ENCODE measurements at regions not wholly inside any gene's neighbourhood (a gene's known extent, or its start where the extent isn't known, plus 50 kb on each side); places are given as distances from the start of the nearest gene placed in this dataset.
A peak's percentile ranks its signal among the peaks of the same experiment; 100 is the strongest.

DNA sequence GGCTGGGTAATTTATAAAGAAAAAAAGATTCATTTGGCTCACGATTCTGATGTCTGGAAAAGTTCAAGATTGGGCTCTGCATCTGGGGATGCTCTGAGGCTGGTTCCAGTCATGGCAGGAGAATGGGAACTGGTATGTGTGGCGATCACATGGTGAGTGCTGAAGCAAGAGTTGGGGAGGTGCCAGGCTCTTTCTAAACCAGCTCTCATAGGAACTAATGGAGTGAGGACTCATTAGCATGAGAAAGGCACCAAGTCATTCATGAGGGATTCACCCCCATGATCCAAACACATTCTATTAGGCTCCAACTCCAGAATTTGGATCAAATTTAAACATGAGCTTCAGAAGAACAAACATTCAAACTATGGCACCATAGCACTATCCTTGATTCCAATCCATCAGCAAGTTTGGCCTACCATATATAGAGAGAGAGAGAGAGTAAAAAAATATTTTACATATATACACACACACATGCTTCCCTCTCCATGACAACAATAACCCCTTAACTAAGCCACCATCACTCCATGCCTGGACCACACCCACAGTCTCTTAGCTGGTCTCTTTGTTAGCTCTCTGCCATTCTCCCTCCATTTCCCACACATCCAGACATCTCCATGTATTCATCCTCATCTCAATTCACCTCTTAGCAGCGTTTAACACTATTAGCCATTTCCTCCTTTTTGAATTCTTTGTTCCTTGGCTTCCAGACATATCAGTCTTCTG, 57.9 kb downstream of the NPY start:
- no peak for DNase-seq

DNA sequence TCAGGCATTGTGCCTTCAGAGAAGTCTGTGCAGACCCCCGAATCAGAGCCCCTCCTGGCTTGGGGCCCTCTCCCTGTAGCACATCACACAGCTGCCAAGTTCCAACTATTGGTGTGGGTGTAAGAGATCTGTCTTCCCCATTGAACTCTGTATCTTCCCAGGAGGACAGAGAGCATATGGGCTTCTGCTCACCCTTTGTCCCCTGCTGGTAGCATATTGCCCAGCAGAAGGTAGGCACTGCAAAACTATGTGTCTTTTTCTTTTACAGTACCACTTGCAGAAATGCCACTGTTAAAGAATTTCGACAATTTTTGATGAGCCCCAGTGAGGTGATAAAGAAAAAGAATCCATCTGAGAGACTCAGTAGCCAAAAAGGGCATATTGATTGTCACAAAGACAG, 59.6 kb downstream of the NPY start:
- DNase-seq = peak; percentile 22

DNA sequence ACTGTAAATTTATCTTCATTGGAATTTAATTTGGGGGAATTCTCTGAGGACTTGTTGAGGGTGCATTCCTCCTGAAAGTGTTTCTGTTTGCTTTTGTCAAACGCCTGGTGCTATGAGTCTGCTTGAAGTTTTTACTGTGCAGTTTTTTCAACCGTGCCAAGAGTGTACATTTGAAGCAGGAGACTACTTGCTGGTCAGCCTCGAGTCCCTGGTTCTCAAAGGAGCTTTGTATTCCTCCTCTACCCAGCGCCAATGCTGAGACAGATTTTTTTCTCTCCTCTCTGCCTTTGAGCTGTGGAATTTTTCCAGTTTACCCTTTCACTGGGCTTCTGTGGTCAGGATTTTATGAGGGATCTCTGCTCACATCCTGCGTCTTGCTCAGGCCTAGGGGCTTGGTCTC, 62.1 kb downstream of the NPY start:
- DNase-seq = no peak

DNA sequence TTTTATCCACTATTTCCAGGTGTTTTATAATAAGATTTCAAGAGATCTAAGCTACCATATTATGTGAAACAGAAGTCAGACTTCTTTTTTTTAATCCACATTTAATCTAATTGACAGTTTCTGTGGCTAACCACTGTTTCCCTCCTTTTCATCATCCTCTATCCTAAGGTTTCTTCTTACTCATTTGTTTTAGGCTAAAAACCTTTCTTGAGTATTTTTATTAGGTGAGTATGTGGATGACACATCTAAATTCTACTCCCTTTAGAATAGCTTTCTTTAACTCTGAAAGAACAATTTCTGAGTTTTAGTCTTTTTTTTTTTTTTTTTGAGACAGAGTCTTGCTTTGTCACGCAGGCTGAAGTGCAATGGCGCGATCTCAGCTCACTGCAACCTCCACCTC, 62.7 kb downstream of the NPY start:
- no peak for DNase-seq

GRCh38 chr7:24349339-24349738, 65.3 kb downstream of the NPY start:
- DNase-seq = no peak

GRCh38 chr7:24354456-24354855, 70.5 kb downstream of the NPY start:
- DNase-seq = no peak

- DNase-seq = no peak
These were observed 72.9 kb downstream of the NPY start for GRCh38 chr7:24356718-24357386.

GRCh38 chr7:24361001-24361400, 77.0 kb downstream of the NPY start:
- DNase-seq = no peak

- no peak for DNase-seq
These were observed 81.6 kb downstream of the NPY start for GRCh38 chr7:24365606-24366005.

DNA sequence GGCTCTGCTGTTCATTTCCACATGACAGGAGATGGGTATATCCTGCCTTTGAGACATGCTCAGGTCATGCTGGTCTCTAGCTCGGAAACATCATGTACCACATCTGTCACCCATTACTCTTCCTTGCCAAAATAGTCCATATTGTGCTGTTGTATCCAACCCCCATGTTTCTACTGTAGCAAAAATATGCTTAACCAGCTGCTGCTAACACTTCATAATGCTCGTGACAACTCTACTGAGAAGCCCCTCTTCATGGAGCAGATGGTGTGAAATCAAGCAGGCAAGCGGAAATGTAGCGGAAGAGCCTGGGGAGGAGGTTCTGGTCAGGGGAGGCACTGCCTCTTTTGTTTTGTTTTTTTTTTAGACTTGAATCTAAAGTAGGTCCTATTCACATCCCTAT, 82.9 kb downstream of the NPY start:
- DNase-seq = peak; percentile 69

DNA sequence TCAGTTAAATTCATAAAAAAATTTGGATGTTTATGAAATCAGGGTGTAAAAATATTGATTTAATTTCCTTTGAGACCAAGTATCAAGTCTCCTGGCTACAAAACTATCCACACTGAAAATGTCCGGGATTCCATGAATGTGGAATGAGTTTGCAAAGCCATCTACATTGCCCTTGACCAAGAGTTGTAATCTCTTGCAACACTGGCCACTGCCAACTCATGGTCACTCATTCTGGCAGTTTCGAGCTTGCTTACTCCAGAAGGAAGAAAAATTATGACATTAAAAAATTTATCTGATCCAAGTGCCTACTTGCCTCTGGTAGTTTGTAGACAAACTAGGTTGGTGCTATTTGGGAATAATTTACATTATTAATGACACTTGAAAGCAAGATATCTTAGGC, 84.2 kb downstream of the NPY start:
- no peak for DNase-seq

DNA sequence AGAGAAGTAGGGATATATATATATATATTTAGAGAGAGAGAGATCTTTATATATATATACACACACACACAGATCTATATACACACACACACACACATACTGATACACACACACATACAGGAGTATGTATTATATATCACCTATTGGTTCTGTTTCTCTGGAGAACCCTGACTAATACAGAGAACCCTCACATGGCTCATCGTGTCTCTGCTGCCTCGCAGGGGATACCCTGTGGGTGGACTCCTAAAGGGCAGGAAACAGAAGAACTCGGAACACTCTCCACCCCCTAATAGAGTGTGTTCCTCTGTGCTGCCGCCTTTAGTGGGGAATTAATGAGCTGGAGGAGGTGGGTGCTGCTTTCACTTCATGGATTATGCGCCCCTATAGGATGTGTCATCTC, 86.6 kb downstream of the NPY start:
- DNase-seq = no peak

- peak; percentile 37 for DNase-seq
These were observed 89.3 kb downstream of the NPY start for GRCh38 chr7:24372961-24373955.

DNA sequence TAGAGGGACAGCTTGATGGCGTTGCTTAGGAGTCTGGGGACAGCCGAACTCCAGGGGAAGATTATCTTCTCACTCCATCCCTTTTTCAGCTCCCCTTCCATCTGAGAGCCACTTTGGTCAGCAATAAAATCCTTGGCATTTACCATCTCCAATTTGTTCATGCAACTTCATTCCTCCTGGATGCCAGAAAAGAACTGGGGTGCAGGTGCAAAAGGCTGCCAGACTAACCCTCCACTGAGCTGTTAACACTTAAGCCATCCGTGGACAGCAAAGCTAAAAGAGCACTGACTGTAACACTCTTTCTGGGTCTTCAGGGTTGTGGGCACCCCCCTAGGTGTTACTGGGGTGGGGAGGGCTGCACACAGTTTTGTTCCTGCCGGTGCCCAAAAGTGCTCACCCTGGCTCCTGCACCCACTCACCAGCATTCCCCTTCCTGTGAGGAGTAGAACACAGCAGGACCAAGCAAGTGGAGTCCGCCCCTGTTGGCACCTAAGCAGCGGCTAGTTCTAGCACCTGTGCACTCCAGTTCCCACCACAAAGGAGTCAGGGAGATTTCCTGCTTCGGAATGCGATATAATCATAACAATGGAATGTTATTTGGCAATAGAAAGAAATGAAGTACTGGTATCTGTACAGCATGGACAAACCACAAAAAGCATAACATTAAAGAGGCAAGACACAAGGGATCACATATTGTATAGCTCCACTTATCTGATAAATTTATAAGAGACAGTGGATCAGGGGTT, 95.1 kb downstream of the NPY start:
- DNase-seq = no peak

GRCh38 chr7:24381894-24382505, 98.0 kb downstream of the NPY start:
- peak; percentile 42 for DNase-seq

DNA sequence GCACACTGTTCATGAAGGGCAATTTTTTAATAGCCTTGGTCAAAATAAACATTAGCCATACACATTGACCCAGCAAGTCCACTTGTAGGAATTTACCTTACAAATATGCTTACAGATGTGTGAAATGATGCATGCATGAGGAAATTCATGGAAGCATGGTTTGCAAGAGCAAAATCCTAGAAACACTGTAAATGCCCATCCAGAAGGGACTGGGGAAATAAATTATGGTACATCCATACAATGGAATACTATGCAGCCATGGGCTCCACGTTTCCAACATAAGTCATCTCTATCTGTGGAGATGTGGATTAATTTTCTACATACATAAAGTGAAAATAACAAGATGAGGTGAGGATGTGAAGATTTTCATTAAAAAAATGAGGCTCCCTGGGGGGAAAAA, 99.1 kb downstream of the NPY start:
- no peak for DNase-seq

GRCh38 chr7:24384362-24385030, 100.5 kb downstream of the NPY start:
- DNase-seq = no peak

DNA sequence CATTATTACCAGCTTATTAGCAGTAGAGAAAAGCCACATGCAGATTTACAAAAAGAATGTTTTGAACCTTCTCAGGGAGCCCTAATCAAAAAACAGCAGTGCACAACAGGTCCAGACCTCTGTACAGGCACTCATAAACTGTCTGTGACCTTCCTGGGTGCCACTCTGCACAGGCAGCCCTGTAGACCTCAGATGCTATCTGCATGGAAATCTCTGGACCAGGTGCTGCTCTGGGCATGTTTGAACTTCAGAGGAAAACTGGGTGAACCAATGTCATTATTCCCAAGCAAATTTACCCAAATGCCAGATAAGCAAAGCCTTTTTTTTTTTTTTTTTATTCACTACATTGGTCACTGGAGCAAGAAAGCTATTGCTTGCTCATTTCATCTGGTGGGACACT, 104.2 kb downstream of the NPY start:
- DNase-seq = no peak

- DNase-seq = no peak
These were observed 106.6 kb downstream of the NPY start for GRCh38 chr7:24390376-24391157.

- DNase-seq = no peak
These were observed 108.8 kb downstream of the NPY start for GRCh38 chr7:24392774-24393173.

DNA sequence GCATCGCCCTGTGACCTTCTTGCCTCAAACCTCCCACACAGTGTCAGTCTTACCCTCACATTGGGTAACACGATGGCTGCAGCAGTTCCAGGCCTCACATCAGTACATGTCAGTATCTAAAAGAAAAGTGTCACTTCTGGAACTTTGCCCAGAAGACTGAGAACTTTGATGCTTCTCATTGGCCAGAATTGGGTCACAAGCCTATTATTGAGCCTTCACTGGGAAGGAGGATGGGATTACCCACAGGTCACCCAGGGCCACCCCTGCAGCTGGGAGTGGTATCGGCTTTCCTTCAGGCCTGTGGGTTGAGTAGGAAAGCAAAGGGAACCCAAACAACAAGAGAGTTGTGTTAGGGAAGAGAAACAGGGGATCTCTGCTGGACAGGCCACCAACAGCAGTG, 111.5 kb downstream of the NPY start:
- peak; percentile 15 for DNase-seq

Data from retina (tissue), 1 donor.